GM18520 (cell line): ENCODE measurements at regions not wholly inside any gene's neighbourhood (a gene's known extent, or its start where the extent isn't known, plus 50 kb on each side); places are given as distances from the start of the nearest gene placed in this dataset.

Experiments
- ATAC-seq: cut with Tn5 transposase; IDR thresholded peaks from one replicate; pipeline ENCODE4 v1.9.1; 2021; ENCODE audit not compliant: unreplicated experiment

GRCh38 chr20:40457404-40457803 lies 231.6 kb downstream of the MAFB start:
- no peak for ATAC-seq

DNA sequence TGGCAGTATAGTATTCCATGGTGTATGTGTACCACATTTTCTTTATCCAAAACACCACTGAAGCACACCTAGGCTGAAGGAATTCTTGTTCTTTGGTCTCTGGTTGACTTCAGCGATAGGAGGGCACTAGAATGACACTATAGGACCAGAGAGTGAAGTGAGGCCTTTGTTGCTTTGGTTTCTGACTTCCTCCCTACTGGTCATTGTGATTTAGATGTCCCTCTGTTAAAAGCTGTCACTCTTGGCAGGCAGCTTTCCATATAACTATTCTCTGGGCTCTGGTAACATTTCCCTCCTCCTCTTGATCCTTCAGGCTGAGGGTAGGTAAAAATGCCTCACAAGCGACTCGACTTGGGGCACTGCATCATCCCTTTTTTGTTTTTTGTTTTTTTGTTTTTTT lies 236.3 kb downstream of the MAFB start:
- ATAC-seq, result no peak

- ATAC-seq, result no peak
These were observed 237.5 kb downstream of the MAFB start for GRCh38 chr20:40451552-40451951.

DNA sequence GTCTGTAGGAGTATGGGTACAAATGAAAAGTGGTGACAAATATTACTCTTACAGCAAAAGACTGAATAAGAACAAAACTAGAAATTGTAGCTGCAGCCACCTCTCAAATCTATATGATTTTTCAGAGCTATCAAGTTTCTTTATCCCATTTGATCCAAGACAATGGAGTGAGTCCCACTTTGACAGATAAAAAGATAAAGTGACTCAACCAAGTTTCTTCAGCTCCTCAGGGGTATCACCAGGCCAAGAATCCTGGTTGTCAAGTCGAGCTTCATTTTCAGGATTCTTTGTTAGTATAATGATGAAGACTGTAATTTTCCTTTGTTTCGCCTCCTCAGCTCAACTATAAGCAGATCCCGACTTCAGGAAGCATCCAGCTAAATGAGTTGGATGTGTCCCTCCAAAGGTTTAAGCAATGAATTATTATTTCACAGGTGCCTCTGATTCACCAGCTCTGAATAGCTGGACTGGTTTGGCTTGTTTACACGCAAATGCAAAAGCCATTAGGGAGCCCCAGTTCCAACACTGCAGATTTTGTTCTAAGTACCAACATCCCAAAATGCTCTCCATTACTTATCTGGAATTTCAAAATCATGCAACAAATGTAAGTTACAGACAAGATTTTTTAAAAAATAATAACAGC lies 238.9 kb downstream of the MAFB start:
- ATAC-seq, result no peak

GRCh38 chr20:40449144-40449690 lies 239.8 kb downstream of the MAFB start:
- no peak for ATAC-seq

DNA sequence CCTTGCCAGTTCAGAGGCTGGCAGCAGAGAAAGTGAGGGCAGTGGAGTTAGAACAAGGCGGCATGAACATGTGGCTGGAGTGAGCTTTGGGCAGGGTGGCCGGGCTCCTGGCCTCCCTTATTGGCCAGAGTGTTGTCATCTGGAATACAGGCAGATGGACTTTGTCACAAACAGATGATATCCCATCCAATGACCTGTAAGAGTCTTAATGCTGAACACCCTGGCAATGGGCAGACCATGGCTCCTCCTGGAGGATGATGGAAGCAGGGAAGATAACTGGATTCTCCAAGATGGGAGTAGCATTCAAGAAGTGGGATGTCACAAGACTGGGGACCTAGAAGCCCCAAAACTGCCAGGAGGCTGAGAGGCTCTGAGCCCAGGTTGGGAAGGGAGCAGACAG lies 242.1 kb downstream of the MAFB start:
- ATAC-seq, result no peak

DNA sequence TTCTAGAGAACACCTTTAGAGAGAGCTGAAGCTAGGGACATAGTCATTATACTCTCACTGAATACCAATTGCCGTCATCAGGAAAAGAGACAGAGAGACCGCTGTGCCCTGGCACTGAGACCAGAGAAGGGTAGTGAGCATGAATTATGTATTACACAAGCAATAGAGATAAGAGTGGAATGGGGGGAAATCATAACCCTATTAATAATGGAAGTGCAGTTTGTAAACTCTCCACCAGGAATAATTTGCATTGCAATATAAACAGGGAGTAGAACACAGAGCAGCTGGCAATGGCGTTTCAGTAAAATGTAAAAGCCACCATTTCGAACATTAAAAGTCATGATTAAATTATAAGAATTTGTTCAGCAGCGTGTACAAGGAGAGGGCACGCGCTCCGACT lies 244.5 kb downstream of the MAFB start:
- no peak for ATAC-seq

DNA sequence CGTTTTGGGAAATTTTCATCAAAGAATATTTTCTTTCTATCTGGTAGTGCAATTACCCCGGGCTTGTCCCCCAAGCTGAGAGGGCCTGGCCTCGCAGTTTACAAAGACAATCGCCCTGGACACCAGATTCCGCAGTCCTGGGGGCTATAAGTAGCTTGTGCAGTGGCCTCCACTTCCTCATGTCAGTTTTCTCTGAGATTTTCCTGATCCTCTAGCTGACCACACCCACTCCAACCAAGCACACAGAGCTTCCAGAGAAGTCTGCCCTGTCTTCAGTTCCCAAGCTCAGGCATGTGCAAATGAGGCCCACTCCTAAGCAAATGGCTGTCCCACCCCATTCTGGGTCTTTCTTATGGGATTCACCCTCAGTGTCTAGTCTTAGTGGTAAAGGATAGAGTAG lies 245.3 kb downstream of the MAFB start:
- ATAC-seq, result no peak

- ATAC-seq, result no peak
These were observed 246.7 kb downstream of the MAFB start for GRCh38 chr20:40442181-40442963.

DNA sequence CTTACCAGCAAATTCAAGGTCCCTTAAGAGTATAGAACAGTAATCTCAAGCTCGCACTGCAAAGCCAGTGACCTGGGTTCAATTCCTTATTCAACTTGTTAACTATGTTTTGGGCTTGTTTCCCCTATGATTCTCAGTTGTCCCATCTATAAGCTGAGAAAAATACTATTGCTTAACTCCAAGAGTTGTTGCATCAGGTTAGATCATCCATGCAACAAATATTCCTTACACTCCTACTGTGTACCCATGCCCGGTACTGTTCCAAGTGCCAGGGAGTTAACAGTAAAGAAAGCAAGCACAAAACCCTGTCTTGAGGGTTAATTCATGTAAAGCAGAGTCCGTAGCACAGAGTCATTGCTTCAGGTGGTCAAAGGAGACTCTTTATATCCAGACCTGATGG lies 247.3 kb downstream of the MAFB start:
- ATAC-seq, result no peak

GRCh38 chr20:40438161-40438830 lies 250.7 kb downstream of the MAFB start:
- ATAC-seq, result no peak

DNA sequence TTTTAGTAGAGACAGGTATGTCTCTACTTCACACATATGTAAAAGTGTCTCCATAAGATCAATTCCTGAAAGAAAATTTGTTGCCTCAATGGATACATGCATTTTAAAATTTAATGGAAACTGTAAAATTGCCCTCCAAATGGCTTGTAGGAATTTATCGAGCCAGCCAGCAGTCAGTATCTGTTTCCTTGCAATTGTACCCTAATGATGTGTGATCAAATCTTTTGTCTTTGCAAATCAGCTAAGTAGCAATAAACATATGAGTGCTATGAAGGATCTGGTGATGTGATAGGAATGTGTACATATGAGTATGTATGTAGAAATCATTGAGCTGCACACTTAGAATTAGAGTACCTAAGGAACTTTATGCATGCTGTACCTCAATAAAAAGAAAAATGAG lies 253.0 kb downstream of the MAFB start:
- no peak for ATAC-seq

DNA sequence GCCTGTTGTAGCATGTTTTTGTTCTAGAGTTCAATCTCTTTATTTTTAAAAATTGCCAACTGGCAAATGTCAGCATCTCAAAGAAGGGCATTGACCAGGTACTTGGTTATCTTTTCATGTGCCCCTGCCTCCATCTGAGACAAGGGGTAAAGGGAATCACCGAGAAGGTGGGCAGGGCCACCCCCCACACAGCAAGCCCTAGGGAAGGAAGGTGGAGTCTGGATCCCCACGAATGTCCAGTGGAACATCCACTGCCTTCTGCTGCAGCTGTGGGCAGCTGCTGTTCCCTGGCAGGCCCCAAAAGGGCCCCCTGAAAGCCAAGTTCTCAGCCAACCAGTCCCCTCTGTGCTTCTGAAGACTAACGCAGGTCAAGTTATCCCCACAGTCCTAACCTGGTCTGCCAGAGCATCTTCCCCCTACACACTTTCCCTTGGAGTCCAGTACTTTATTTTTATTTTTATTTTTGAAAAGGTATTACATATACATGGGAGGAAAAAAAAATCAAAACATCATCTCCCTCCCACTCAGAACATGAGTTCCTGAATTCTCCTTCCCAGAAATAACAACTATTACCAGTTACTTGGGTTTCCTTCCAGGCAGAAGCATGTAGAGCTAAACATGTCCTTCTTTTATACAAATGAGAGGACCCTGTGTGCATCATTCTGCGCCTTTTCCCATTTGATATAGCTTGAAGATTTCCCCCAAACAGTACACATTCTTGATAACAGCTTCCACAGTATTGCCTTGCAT lies 253.7 kb downstream of the MAFB start:
- ATAC-seq, result no peak

DNA sequence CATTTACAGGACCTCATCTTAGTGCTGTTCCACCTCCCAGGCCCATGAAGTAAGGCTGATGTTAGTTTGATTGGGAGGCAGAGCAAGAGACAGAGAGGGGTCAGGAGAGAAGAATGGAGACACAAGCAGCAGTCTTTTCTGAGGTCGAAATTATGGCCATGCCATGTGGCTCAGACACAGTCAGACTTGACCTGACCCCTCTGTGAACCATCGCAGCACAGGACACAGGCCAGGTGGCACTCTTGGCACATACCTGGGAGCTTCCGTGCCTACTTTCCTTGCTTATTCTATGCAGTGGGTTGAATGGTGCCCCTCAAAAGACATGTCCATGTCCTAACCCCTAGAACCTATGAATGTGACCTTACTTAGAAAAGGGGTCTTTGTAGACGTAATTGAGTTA lies 254.9 kb downstream of the MAFB start:
- no peak for ATAC-seq

DNA sequence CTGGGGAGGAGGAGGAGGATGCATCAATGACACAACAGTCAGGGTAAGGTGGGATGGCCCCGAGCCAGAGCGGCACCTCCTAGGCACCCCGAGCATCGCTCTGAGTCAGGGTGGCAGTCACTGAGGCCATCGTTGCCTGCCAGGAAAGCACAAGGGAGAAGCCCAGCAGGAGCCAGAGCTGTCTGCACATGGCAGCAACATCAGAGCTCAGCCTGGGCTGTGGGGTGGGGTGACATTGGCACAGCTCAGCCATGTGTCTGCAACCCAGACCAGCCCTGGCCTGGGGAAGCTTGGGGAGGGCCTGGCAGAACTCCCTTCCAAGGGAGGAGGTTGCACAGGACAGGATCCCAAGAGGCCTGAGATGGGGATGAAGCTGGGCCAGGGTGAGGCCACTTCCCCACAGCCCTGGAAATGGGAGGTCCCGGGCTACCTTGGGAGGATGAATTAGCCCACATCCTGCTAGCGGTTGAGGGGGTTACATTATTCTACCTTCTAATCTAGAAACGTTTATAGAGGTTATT lies 255.6 kb downstream of the MAFB start:
- ATAC-seq, result no peak

DNA sequence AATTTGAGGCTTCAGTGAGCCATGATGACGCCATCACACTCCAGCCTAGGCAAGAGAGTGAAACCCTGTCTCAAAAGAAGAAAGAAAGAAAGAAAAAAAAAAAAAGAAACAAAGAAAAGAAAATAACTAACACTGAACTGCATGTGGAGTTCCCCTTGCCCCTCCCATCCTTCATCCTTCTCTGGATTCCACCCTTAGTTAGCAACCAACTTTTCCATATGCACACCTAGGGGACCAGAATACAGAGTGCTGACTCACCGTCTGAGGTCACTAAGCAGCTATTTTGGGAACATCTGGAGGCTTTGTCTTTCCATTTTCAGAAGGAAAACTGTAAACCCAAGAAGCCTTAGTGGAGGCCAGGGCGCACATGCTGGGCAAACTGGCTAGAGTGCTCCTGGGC lies 257.4 kb downstream of the MAFB start:
- ATAC-seq, result no peak

DNA sequence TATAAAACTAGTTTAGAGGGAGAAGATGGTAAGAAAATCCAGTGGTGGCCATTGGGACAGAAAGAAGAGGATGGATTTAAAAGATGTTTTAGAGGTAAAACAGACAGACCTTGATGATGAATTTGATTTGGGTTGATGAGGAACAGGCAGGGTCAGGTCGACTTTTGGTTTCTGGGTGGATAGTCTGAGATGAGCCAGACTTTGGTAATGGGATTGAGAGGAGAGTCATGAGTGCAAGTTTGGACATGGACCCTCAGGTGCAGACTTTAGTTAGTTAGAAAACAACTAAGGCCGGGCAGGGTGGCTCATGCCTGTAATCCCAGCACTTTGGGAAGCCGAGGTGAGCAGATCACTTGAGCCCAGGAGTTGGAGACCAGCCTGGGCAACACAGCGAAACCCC lies 257.9 kb downstream of the MAFB start:
- no peak for ATAC-seq

DNA sequence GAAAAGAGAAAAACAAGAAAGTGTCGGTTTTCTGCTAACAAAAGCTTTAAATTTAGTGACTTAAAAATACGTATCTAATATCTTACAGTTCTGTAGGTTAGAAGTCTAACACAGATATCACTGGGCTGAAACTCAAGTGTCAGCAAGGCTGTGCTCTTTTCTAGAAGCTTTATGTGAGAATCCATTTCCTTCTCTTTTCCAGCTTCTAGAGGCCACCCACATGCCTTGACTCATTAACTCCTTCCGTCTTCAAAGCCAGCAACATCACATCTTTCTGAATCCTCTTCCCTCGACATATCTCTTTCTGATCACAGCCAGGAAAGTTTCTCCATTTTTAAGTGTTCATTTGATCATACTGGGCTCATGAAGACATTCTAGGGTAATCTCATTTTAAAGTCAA lies 262.0 kb downstream of the MAFB start:
- ATAC-seq, result no peak

DNA sequence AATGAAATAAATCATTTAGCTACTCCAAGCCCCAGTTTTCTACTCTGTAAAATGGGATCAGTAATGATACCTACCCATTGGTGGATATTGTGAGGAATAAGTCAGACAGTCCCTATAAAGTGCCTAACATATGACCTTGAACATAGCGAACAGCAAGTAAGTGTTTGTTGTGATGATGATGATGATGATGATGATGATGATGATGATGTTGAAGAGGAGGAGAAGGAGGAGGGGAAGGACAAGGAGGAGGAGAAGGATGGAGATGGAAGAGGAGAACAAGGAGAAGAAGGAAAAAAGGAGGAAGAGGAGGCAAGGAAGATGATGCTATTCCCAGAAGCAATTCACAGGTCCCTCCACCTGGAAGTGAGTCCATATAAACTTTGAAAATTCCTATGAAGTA lies 264.3 kb downstream of the MAFB start:
- no peak for ATAC-seq

DNA sequence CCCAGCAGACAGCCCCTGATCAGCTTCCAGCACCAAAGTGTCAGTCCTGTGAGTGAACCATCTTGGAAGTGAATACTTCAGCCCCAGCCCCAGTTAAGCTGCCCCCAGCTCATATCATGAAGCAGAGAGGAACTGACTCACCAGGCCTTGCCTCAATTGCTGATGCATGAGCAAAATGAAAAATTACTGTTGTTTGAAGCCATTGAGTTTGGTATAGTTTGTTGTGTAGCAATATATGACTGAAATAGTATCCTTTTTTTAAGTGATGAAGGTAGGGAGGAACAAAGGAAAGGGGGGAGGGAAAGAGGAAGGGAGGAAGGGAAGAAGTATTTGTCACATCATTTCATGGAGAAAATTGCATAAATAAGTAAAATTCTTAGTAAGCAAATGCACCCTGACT lies 266.4 kb downstream of the MAFB start:
- no peak for ATAC-seq

GRCh38 chr20:40416274-40416673 lies 272.8 kb downstream of the MAFB start:
- ATAC-seq, result no peak
